ENCODE measurements at regions not wholly inside any gene's neighbourhood (a gene's known extent, or its start where the extent isn't known, plus 50 kb on each side); places are given as distances from the start of the nearest gene placed in this dataset.

GRCh38 chrX:131356725-131357124 is 67.6 kb upstream of the IGSF1 start:
- no peak overlapping the region for H3K27ac Mint-ChIP-seq (ENCODE audit: unreplicated experiment)

GRCh38 chrX:131359611-131360010 is 70.5 kb upstream of the IGSF1 start:
- no TSS peak for BruUV-seq (replicated peaks)
- intact Hi-C loops (cut with micrococcal nuclease; ENCODE audit: unreplicated experiment): loop anchor here (10.0 kb wide), 1 partner anchor 385 kb away; no protein-coding TSS in a partner anchor
- Mint-ChIP-seq H3K4me1 (ENCODE audit: low read depth, unreplicated experiment) (no peaks in the 10 kb centered on the region), H3K27ac (ENCODE audit: unreplicated experiment) (no peak overlapping the region), H3K27me3 (ENCODE audit: unreplicated experiment) (no peaks in the 10 kb centered on the region), H3K9me3 (ENCODE audit: low read depth, unreplicated experiment) (peaks cover 10% of the 10 kb centered on the region), H3K4me3 (ENCODE audit: low read depth, unreplicated experiment) (no peak overlapping the region), H3K36me3 (ENCODE audit: insufficient read depth, unreplicated experiment) (no peaks in the 10 kb centered on the region)
- no peak for DNase-seq
- TF ChIP-seq CTCF (IDR thresholded peaks at IDR 0.05; ENCODE audit: unreplicated experiment): no peak
- CTCF ChIA-PET: no interaction called here

More at GRCh38 chrX:131356725-131357124, 67.6 kb upstream of the IGSF1 start:
- Mint-ChIP-seq H3K4me3 (ENCODE audit: low read depth, unreplicated experiment) (no peak overlapping the region), H3K4me1 (ENCODE audit: low read depth, unreplicated experiment) (no peaks in the 10 kb centered on the region), H3K36me3 (ENCODE audit: insufficient read depth, unreplicated experiment) (no peaks in the 10 kb centered on the region), H3K9me3 (ENCODE audit: low read depth, unreplicated experiment) (peaks cover 11% of the 10 kb centered on the region), H3K27me3 (ENCODE audit: unreplicated experiment) (no peaks in the 10 kb centered on the region)
- BruUV-seq (replicated peaks): no TSS peak
- TF ChIP-seq CTCF (IDR thresholded peaks at IDR 0.05; ENCODE audit: unreplicated experiment): no peak
- intact Hi-C loops (cut with micrococcal nuclease; ENCODE audit: unreplicated experiment): no loop called here
- CTCF ChIA-PET: interaction anchor here (0.9 kb wide), 1 partner anchor 36 kb away, joined by 3 read pairs; no protein-coding TSS in a partner anchor
- no peak for DNase-seq

DNA sequence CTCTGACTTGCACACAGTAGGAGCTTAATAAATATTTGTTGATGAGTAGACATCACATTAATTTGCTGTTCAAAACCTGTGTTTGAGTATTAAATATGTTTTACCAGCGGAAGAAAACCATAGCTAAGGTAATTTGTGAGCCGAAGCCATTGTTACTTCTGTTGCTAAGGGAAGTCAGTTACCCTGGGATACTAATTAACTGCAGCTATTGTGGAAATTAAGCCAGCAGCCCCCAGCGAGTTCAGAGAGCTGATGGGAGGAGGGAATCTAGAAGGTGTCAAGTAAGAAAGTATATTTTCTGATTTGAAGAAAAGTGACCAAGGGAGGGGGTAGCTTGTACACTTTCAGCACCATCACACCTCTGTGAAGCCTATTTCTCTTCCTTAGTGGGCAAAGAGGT is 76.7 kb upstream of the IGSF1 start:
- no peak for DNase-seq
- CTCF ChIA-PET: no interaction called here
- TF ChIP-seq CTCF (IDR thresholded peaks at IDR 0.05; ENCODE audit: unreplicated experiment): no peak
- H3K27ac Mint-ChIP-seq (ENCODE audit: unreplicated experiment): no peak overlapping the region
- intact Hi-C loops (cut with micrococcal nuclease; ENCODE audit: unreplicated experiment): loop anchor here (10.0 kb wide), 1 partner anchor 391 kb away; no protein-coding TSS in a partner anchor
- H3K4me1 Mint-ChIP-seq (ENCODE audit: low read depth, unreplicated experiment): no peaks in the 10 kb centered on the region
- no peaks in the 10 kb centered on the region for H3K9me3 Mint-ChIP-seq (ENCODE audit: low read depth, unreplicated experiment)
- no peaks in the 10 kb centered on the region for H3K27me3 Mint-ChIP-seq (ENCODE audit: unreplicated experiment)
- BruUV-seq (replicated peaks): no TSS peak
- no peak overlapping the region for H3K4me3 Mint-ChIP-seq (ENCODE audit: low read depth, unreplicated experiment)
- H3K36me3 Mint-ChIP-seq (ENCODE audit: insufficient read depth, unreplicated experiment): no peaks in the 10 kb centered on the region

DNA sequence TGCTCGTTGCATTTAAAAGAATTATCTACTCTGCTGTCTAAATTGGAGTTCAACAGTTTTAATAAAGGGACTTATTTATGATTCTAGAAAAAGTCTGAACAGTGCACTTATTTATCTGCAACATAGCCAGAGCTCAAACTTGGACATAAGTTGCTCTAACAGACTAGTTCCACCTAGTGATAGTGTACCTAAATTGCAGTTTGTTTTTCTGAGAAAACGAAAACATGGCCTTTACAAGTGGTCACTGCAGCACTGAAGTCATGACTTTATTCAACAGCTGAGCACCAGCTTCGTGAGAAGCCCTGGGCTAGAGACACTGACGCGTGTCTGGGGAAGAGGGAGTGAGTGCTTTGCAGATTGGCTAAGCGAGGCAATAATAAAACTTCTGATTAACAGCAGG is 77.3 kb upstream of the IGSF1 start:
- intact Hi-C loops (cut with micrococcal nuclease; ENCODE audit: unreplicated experiment): loop anchor here (10.0 kb wide), 1 partner anchor 392 kb away; no protein-coding TSS in a partner anchor
- H3K36me3 Mint-ChIP-seq (ENCODE audit: insufficient read depth, unreplicated experiment): no peaks in the 10 kb centered on the region
- BruUV-seq (replicated peaks): no TSS peak
- no peak overlapping the region for H3K4me3 Mint-ChIP-seq (ENCODE audit: low read depth, unreplicated experiment)
- no peak overlapping the region for H3K27ac Mint-ChIP-seq (ENCODE audit: unreplicated experiment)
- TF ChIP-seq CTCF (IDR thresholded peaks at IDR 0.05; ENCODE audit: unreplicated experiment): no peak
- H3K4me1 Mint-ChIP-seq (ENCODE audit: low read depth, unreplicated experiment): no peaks in the 10 kb centered on the region
- no peaks in the 10 kb centered on the region for H3K9me3 Mint-ChIP-seq (ENCODE audit: low read depth, unreplicated experiment)
- DNase-seq: no peak
- H3K27me3 Mint-ChIP-seq (ENCODE audit: unreplicated experiment): no peaks in the 10 kb centered on the region
- CTCF ChIA-PET: no interaction called here
